ENCODE measurements at regions not wholly inside any gene's neighbourhood (a gene's known extent, or its start where the extent isn't known, plus 50 kb on each side); places are given as distances from the start of the nearest gene placed in this dataset.

DNA sequence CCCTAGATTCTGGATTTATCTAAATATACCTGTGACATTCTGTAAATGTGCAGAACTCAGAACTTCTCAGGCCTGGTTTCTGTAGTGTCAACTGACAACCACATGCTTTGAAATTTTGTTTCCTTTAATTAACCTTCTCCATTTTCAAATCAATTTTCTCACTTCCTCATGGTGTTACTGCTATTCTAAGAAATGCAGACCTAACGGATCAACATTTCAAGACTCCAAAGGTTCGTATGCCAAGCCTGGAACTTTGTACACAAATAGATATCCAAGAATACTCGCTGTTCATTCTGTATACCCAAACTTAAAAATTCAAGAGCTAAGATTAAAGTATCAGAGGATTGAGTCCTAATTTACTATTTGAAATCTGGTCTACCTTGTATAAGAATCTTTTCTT lies 88.1 kb downstream of the SLC24A2 start:
- TF ChIP-seq, protein P1, sequence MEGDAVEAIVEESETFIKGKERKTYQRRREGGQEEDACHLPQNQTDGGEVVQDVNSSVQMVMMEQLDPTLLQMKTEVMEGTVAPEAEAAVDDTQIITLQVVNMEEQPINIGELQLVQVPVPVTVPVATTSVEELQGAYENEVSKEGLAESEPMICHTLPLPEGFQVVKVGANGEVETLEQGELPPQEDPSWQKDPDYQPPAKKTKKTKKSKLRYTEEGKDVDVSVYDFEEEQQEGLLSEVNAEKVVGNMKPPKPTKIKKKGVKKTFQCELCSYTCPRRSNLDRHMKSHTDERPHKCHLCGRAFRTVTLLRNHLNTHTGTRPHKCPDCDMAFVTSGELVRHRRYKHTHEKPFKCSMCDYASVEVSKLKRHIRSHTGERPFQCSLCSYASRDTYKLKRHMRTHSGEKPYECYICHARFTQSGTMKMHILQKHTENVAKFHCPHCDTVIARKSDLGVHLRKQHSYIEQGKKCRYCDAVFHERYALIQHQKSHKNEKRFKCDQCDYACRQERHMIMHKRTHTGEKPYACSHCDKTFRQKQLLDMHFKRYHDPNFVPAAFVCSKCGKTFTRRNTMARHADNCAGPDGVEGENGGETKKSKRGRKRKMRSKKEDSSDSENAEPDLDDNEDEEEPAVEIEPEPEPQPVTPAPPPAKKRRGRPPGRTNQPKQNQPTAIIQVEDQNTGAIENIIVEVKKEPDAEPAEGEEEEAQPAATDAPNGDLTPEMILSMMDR (IDR thresholded peaks at IDR 0.05; ENCODE audit: control insufficient read depth, extremely low read depth, insufficient read depth) = no peak
- no peak overlapping the region for H3K4me3 ChIP-seq (ENCODE audit: low read depth, low read length)
- no peak for DNase-seq (ENCODE audit: low read depth)

DNA sequence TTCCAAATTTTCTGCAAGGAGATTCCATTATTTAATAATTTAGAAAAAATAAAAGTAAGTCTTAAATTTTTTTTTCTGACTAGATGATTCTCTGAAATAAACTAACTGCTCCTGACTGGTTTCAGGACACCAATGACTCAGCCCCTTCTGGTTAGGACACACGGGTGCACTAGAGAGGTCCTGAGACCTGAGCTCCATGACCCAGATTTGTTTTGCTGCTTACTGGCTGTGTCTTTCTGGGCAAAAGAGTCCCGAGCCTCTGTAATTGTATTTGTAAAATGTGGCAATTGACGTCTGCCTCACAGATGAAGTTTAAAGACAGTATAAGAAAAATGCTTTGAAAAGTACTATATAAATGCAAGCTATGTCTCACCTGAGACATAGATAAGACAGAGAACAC lies 89.1 kb downstream of the SLC24A2 start:
- no peak overlapping the region for H3K4me3 ChIP-seq (ENCODE audit: low read depth, low read length)
- DNase-seq (ENCODE audit: low read depth) = no peak
- TF ChIP-seq, protein P1 (IDR thresholded peaks at IDR 0.05; ENCODE audit: control insufficient read depth, extremely low read depth, insufficient read depth) = no peak

DNA sequence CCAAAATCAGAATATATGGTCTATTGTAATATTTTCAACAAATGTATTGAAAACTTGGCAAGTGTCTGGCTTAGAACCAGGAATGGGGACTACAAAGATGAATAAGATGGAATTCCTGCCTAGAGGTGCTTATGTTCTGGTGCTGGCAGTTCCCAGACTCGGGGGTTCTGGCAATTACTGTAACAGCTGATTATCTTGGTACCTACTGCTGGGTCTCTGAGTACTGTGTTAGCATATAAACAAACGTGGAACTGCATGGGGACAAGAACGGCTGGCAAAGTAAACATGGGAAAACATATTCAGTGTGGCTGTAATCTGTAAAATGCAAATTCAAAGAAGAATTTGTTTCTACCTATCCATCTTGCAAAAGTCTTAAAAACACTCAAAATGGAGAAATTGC lies 89.9 kb downstream of the SLC24A2 start:
- TF ChIP-seq, protein P1 (IDR thresholded peaks at IDR 0.05; ENCODE audit: control insufficient read depth, extremely low read depth, insufficient read depth) = no peak
- DNase-seq (ENCODE audit: low read depth) = no peak
- no peak overlapping the region for H3K4me3 ChIP-seq (ENCODE audit: low read depth, low read length)

DNA sequence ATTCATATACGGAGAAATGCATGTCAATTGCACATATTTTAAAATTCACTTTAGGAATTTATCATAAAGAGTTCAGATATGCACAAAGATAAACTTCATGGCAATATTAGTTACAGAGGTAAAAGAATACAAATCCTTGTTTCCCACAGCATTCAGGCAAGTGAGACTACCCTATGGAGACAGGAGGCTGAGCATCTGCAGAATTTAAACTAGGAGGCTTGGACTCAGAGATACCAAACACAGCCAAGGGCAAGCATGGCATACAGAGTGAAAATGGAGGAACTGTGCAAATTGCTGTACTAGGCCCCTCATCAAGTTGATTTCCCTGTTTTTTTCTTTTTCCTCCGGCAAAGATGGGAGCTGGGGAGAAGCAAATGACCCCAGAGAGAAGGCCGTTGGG lies 94.2 kb downstream of the SLC24A2 start:
- TF ChIP-seq, protein P1 (IDR thresholded peaks at IDR 0.05; ENCODE audit: control insufficient read depth, extremely low read depth, insufficient read depth) = no peak
- no peak overlapping the region for H3K4me3 ChIP-seq (ENCODE audit: low read depth, low read length)

DNA sequence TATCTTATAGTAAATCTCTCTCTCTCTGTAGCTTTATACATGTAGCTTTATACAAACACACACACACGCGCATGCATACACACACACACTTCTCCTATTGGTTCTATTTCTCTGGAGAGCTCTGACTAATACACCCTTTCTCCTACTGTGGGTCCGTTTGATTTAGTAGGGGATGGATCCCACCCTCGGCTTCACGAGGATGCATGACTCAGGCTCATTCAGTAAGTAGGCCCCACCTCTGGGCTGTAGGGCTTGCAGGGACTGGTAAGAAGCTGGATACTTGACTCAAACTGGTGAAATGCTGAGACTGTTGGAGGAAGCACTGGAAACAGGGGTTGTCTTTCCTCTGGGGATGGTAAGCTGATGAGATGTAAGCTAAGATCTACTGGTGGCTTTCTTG lies 98.7 kb downstream of the SLC24A2 start:
- TF ChIP-seq, protein P1 (IDR thresholded peaks at IDR 0.05; ENCODE audit: control insufficient read depth, extremely low read depth, insufficient read depth) = no peak
- no peak overlapping the region for H3K4me3 ChIP-seq (ENCODE audit: low read depth, low read length)
- no peak for DNase-seq (ENCODE audit: low read depth)

More for the DNA sequence above, 94.2 kb downstream of the SLC24A2 start:
- no peak for DNase-seq (ENCODE audit: low read depth)

DNA sequence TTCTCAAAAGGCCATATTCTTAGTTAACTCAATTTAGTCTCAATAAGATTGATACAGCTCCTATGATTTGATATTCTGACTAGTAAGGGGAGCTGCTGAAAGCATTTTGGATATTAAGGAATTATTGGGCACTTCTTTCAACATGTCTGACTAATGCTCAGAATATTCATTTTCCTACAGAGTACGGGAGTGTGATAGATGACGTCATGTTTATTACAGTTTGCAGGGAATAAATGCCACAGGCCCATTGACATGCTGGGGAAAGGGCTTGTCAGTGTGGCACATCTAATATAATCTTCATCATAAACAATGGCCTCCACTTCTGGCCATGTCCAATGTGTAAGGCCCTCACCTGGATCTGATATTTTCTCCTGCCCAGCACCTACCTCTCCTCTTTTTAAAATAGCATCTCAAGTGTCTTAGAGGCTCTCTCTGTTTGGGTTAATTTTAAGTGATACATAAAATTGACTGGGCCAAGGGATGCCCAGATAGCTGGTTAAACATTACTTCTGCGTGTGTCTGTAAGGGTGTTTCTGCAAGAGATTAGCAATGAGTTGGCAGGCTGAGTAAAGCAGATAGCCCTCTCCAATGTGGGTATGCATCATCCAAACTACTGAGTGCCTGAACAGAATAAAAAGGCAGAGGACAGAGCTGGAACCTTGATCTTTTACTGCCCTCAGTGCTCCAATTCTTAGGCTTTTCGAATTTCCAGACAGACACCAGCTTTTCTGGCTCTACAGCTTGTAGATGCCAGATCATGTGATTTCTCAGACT lies 99.3 kb downstream of the SLC24A2 start:
- DNase-seq (ENCODE audit: low read depth) = no peak

More for the DNA sequence above, 99.3 kb downstream of the SLC24A2 start:
- no peak overlapping the region for H3K4me3 ChIP-seq (ENCODE audit: low read depth, low read length)
- TF ChIP-seq, protein P1 (IDR thresholded peaks at IDR 0.05; ENCODE audit: control insufficient read depth, extremely low read depth, insufficient read depth) = no peak

Measured in LNCaP clone FGC (cell line).